ENCODE measurements at regions not wholly inside any gene's neighbourhood (a gene's known extent, or its start where the extent isn't known, plus 50 kb on each side); places are given as distances from the start of the nearest gene placed in this dataset.

DNA sequence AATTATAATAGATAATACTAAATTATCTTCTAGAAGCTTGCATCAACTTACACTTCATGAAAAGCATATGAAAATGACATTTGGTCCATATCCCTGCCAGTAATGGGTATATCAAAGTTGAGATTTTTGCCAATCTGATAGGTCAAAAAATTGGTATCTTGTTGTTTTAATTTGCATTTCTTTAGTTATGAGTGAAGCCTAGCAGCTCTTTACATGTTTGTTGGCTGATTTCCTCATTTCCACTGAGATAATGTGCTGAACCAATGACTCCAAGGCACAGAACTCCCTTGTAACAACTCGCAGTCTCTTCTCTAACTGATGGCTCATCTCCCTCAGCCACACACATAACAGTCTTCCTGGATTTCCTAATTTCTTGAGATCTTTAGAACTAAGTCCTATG is 175.3 kb upstream of the SESN3 start:
- no peak for TF ChIP-seq POLR2A (IDR thresholded peaks at IDR 0.05)
- TF ChIP-seq, protein P1, sequence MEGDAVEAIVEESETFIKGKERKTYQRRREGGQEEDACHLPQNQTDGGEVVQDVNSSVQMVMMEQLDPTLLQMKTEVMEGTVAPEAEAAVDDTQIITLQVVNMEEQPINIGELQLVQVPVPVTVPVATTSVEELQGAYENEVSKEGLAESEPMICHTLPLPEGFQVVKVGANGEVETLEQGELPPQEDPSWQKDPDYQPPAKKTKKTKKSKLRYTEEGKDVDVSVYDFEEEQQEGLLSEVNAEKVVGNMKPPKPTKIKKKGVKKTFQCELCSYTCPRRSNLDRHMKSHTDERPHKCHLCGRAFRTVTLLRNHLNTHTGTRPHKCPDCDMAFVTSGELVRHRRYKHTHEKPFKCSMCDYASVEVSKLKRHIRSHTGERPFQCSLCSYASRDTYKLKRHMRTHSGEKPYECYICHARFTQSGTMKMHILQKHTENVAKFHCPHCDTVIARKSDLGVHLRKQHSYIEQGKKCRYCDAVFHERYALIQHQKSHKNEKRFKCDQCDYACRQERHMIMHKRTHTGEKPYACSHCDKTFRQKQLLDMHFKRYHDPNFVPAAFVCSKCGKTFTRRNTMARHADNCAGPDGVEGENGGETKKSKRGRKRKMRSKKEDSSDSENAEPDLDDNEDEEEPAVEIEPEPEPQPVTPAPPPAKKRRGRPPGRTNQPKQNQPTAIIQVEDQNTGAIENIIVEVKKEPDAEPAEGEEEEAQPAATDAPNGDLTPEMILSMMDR (IDR thresholded peaks at IDR 0.05): no peak
